ENCODE measurements at regions not wholly inside any gene's neighbourhood (a gene's known extent, or its start where the extent isn't known, plus 50 kb on each side); places are given as distances from the start of the nearest gene placed in this dataset.

- Mint-ChIP-seq H3K36me3 (ENCODE audit: low read depth) (no peaks in the 10 kb centered on the region), H3K9me3 (no peaks in the 10 kb centered on the region), H3K4me1 (ENCODE audit: low read depth) (no peaks in the 10 kb centered on the region), H3K4me3 (ENCODE audit: low read depth) (no peak overlapping the region), H3K27me3 (ENCODE audit: low read depth) (no peaks in the 10 kb centered on the region), H3K27ac (no peak overlapping the region)
- no peak for DNase-seq (ENCODE audit: low spot score)
- intact Hi-C loops (cut with micrococcal nuclease): no loop called here
Measured at GRCh38 chr5:90170261-90170660, 239.3 kb downstream of the CETN3 start.

DNA sequence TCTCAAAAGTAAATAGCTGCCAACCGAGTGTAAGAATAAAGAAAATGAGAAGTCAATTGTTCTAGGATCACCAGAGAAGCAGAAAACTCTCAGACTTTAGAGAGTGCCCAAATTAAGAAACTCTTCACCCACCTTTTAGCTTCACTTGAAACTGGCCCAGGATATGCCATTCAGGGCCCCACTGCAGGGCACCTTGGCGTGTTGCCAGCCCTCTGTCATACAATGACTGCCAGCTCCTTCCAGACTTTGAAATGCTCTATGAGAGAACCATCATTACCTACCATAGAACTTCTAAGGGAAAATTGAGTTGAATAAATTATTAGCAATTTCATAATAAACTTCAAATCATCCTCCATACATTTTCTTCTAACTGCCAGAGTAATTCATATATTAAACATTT, 240.5 kb downstream of the CETN3 start:
- no peak overlapping the region for H3K4me3 Mint-ChIP-seq (ENCODE audit: low read depth)
- intact Hi-C loops (cut with micrococcal nuclease): no loop called here

DNA sequence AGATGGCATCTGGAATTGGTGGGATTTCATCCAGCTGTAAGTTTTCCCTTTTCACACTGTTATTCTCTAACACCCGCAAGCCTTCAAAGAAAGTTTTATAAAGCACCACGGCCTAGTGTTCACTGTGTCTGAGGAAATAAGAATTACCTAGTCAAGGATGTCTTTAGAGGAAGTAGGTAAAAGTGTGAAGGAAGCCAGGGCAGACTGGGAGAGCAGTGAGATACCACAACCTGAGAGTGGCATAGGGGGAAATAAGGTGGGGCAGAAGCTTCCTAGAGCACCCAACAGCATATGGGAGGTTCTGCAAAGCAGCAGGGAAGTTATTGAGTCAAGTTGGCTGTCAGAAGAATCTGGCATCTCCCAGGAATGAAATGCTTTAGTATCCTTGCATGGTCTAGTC, 241.2 kb downstream of the CETN3 start:
- DNase-seq (ENCODE audit: low spot score): no peak
- no peaks in the 10 kb centered on the region for H3K27me3 Mint-ChIP-seq (ENCODE audit: low read depth)
- H3K27ac Mint-ChIP-seq: no peak overlapping the region
- H3K4me3 Mint-ChIP-seq (ENCODE audit: low read depth): no peak overlapping the region
- no peaks in the 10 kb centered on the region for H3K36me3 Mint-ChIP-seq (ENCODE audit: low read depth)
- H3K9me3 Mint-ChIP-seq: no peaks in the 10 kb centered on the region
- H3K4me1 Mint-ChIP-seq (ENCODE audit: low read depth): no peaks in the 10 kb centered on the region
- intact Hi-C loops (cut with micrococcal nuclease): no loop called here

More for the DNA sequence above, 240.5 kb downstream of the CETN3 start:
- Mint-ChIP-seq H3K27me3 (ENCODE audit: low read depth) (no peaks in the 10 kb centered on the region), H3K36me3 (ENCODE audit: low read depth) (no peaks in the 10 kb centered on the region), H3K9me3 (no peaks in the 10 kb centered on the region), H3K4me1 (ENCODE audit: low read depth) (no peaks in the 10 kb centered on the region), H3K27ac (no peak overlapping the region)
- DNase-seq (ENCODE audit: low spot score): no peak

GRCh38 chr5:90166816-90167215, 242.7 kb downstream of the CETN3 start:
- no peak for DNase-seq (ENCODE audit: low spot score)
- Mint-ChIP-seq H3K27ac (no peak overlapping the region), H3K4me3 (ENCODE audit: low read depth) (no peak overlapping the region), H3K36me3 (ENCODE audit: low read depth) (no peaks in the 10 kb centered on the region), H3K27me3 (ENCODE audit: low read depth) (no peaks in the 10 kb centered on the region), H3K4me1 (ENCODE audit: low read depth) (no peaks in the 10 kb centered on the region), H3K9me3 (no peaks in the 10 kb centered on the region)
- intact Hi-C loops (cut with micrococcal nuclease): no loop called here

DNA sequence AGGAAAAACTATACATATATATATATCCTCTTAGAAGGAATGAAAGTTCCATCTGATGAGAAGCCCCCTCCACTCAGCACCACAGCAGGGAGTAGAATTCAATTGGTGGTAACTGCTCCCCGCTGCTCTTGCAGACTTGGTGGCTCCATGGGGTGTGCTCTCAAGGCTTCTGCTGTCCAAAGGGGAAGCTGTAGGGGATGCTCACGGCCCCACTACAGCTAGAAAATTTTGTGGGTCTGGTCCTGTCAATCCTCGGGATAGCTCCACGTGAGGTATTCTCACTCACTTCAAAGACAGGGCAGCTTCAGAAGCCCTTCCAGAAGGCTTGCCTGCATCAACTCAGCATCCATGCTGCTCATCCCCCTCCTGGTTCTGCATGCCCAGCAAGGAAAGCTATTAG, 247.2 kb downstream of the CETN3 start:
- Mint-ChIP-seq H3K9me3 (no peaks in the 10 kb centered on the region), H3K4me3 (ENCODE audit: low read depth) (no peak overlapping the region), H3K36me3 (ENCODE audit: low read depth) (no peaks in the 10 kb centered on the region), H3K27ac (no peak overlapping the region), H3K27me3 (ENCODE audit: low read depth) (no peaks in the 10 kb centered on the region), H3K4me1 (ENCODE audit: low read depth) (no peaks in the 10 kb centered on the region)
- DNase-seq (ENCODE audit: low spot score): no peak
- intact Hi-C loops (cut with micrococcal nuclease): no loop called here

- H3K36me3 Mint-ChIP-seq (ENCODE audit: low read depth): no peaks in the 10 kb centered on the region
- no peak for DNase-seq (ENCODE audit: low spot score)
- H3K4me1 Mint-ChIP-seq (ENCODE audit: low read depth): no peaks in the 10 kb centered on the region
- no peak overlapping the region for H3K4me3 Mint-ChIP-seq (ENCODE audit: low read depth)
- H3K27me3 Mint-ChIP-seq (ENCODE audit: low read depth): no peaks in the 10 kb centered on the region
- H3K9me3 Mint-ChIP-seq: no peaks in the 10 kb centered on the region
- intact Hi-C loops (cut with micrococcal nuclease): no loop called here
- no peak overlapping the region for H3K27ac Mint-ChIP-seq
Measured at GRCh38 chr5:90161414-90161813, 248.1 kb downstream of the CETN3 start.

- H3K9me3 Mint-ChIP-seq: no peaks in the 10 kb centered on the region
- H3K36me3 Mint-ChIP-seq (ENCODE audit: low read depth): no peaks in the 10 kb centered on the region
- intact Hi-C loops (cut with micrococcal nuclease): no loop called here
- no peak overlapping the region for H3K4me3 Mint-ChIP-seq (ENCODE audit: low read depth)
- no peak for DNase-seq (ENCODE audit: low spot score)
- H3K27me3 Mint-ChIP-seq (ENCODE audit: low read depth): no peaks in the 10 kb centered on the region
- H3K4me1 Mint-ChIP-seq (ENCODE audit: low read depth): no peaks in the 10 kb centered on the region
- no peak overlapping the region for H3K27ac Mint-ChIP-seq
Measured at GRCh38 chr5:90158131-90158530, 251.4 kb downstream of the CETN3 start.

DNA sequence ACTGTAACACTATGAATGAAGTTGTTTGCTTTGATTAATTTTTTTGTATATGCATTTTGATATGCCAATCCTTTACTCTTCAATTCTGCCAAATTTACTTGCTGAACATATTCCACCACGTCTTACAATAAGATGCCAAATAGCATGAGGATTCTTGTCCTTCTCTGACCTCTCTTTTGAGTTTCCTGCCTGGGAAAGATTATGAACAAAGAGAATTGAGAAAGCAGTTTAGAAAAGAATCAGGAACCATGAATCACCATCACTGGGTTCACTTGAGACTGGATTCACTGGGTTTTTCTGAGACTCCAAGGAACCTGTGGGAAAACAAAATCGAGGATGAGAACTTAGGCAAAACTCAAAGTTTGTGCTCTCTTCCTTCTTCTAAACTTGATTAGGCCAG, 256.5 kb downstream of the CETN3 start:
- no peaks in the 10 kb centered on the region for H3K36me3 Mint-ChIP-seq (ENCODE audit: low read depth)
- H3K9me3 Mint-ChIP-seq: no peaks in the 10 kb centered on the region
- no peaks in the 10 kb centered on the region for H3K4me1 Mint-ChIP-seq (ENCODE audit: low read depth)
- intact Hi-C loops (cut with micrococcal nuclease): no loop called here
- no peak for DNase-seq (ENCODE audit: low spot score)
- H3K27ac Mint-ChIP-seq: no peak overlapping the region
- H3K4me3 Mint-ChIP-seq (ENCODE audit: low read depth): no peak overlapping the region
- H3K27me3 Mint-ChIP-seq (ENCODE audit: low read depth): no peaks in the 10 kb centered on the region

DNA sequence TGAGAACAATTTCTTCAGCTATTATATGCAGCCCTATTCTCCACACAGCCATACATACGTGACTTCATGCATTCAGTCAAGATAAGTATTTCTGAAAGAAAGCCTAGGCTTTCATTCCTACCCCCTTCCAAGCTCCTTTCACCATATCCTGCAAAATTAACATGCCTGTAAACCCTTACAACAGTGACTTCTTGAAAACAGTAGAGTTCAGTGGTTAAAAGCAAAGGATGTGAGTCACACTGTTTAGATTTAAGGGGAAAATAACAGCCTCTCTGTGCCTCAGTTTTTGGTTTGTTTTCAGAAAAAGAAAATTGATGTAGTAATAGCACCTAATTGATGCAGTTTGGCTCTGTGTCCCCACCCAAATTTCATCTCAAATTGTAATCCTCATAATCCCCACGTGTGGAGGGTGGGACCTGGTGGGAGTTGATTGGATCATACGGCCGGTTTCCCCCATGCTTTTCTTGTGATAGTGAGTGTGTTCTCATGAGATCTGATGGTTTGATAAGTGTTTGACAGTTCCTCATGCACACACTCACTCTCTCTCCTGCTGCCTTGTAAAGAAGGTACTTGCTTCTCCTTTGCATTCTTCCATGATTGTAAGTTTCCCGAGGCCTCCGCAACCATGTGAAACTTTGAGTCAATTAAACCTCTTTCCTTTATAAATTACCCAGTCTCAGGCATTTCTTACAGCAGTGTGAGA, 264.8 kb downstream of the CETN3 start:
- no peaks in the 10 kb centered on the region for H3K9me3 Mint-ChIP-seq
- no peaks in the 10 kb centered on the region for H3K27me3 Mint-ChIP-seq (ENCODE audit: low read depth)
- H3K4me1 Mint-ChIP-seq (ENCODE audit: low read depth): no peaks in the 10 kb centered on the region
- no peaks in the 10 kb centered on the region for H3K36me3 Mint-ChIP-seq (ENCODE audit: low read depth)
- no peak for DNase-seq (ENCODE audit: low spot score)
- H3K27ac Mint-ChIP-seq: no peak overlapping the region
- intact Hi-C loops (cut with micrococcal nuclease): no loop called here
- no peak overlapping the region for H3K4me3 Mint-ChIP-seq (ENCODE audit: low read depth)

GRCh38 chr5:90142541-90142940, 267.0 kb downstream of the CETN3 start:
- Mint-ChIP-seq H3K27me3 (ENCODE audit: low read depth) (no peaks in the 10 kb centered on the region), H3K4me1 (ENCODE audit: low read depth) (no peaks in the 10 kb centered on the region), H3K9me3 (no peaks in the 10 kb centered on the region), H3K36me3 (ENCODE audit: low read depth) (no peaks in the 10 kb centered on the region), H3K27ac (no peak overlapping the region), H3K4me3 (ENCODE audit: low read depth) (no peak overlapping the region)
- intact Hi-C loops (cut with micrococcal nuclease): no loop called here
- DNase-seq (ENCODE audit: low spot score): no peak

DNA sequence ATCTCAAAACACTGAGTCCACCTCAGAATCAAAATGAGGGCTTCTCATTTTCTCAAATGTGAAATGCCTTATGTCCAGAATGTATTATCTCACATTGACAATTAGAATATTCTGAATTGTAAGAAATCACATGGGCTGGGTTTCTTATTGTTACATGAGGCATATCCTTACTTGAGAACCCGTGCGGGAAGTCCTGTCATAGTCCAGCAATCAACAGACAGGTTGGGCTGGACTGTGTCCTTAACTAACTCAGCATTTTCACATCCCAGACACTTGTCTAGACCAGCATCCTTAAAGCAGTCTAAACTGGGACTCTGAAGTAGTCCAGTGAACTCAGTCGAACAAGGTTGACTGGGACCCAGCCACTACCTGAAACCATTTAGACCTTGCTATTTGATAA, 267.6 kb downstream of the CETN3 start:
- DNase-seq (ENCODE audit: low spot score): no peak
- Mint-ChIP-seq H3K9me3 (no peaks in the 10 kb centered on the region), H3K27me3 (ENCODE audit: low read depth) (no peaks in the 10 kb centered on the region), H3K4me3 (ENCODE audit: low read depth) (no peak overlapping the region), H3K4me1 (ENCODE audit: low read depth) (no peaks in the 10 kb centered on the region), H3K36me3 (ENCODE audit: low read depth) (no peaks in the 10 kb centered on the region), H3K27ac (no peak overlapping the region)
- intact Hi-C loops (cut with micrococcal nuclease): no loop called here

DNA sequence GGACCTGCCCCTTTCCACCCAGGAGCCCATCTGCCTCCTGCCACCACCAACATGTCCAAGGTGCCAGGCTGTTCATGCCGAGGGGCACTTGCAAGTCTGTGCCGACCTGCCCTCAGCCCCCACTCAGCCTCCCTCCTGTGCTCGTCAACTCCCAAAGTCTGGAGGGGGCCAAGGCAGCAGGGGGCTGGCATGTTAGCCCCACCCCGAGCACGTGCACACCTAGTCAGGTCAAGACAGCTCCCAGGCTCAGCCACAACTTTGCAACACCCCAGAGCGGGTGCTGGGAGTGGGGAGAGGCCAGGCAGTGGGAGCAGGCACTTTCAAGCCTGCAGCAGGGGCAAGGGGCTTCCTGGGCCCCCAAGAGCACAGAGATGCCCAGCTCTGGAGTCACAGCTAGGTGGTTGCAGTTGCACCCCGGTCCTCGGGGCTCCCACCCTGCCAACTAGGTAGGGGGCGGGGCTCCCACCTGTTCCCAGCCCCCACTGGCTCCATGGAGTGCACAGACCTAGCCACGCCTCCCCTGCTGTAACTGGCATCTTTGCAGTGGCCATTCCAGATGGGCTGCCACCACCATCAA, 272.5 kb downstream of the CETN3 start:
- Mint-ChIP-seq H3K36me3 (ENCODE audit: low read depth) (no peaks in the 10 kb centered on the region), H3K9me3 (no peaks in the 10 kb centered on the region), H3K27me3 (ENCODE audit: low read depth) (no peaks in the 10 kb centered on the region), H3K4me1 (ENCODE audit: low read depth) (no peaks in the 10 kb centered on the region), H3K4me3 (ENCODE audit: low read depth) (no peak overlapping the region), H3K27ac (no peak overlapping the region)
- no peak for DNase-seq (ENCODE audit: low spot score)
- intact Hi-C loops (cut with micrococcal nuclease): no loop called here

- no peak for DNase-seq (ENCODE audit: low spot score)
- Mint-ChIP-seq H3K27ac (no peak overlapping the region), H3K9me3 (no peaks in the 10 kb centered on the region), H3K27me3 (ENCODE audit: low read depth) (no peaks in the 10 kb centered on the region), H3K4me3 (ENCODE audit: low read depth) (no peak overlapping the region), H3K4me1 (ENCODE audit: low read depth) (no peaks in the 10 kb centered on the region), H3K36me3 (ENCODE audit: low read depth) (no peaks in the 10 kb centered on the region)
- intact Hi-C loops (cut with micrococcal nuclease): no loop called here
Measured at GRCh38 chr5:90135779-90136378, 273.7 kb downstream of the CETN3 start.

Measured in activated T-helper 2 cell treated with anti-CD3 and anti-CD28 coated beads, Interferon-gamma antibody, Interleukin-2, Interleukin-4, amounts not matched to agents 10 μg/mL and 5 μg/mL and 100 μg/mL, durations not matched to agents 14 hours and 24 hours and 36 hours (primary cell).